DMS153 (cell line): ENCODE measurements at regions not wholly inside any gene's neighbourhood (a gene's known extent, or its start where the extent isn't known, plus 50 kb on each side); places are given as distances from the start of the nearest gene placed in this dataset.

Experiments
- DNase-seq: peaks from one replicate; lab custom pipeline; 2025; lab: John Stamatoyannopoulos, UW

GRCh38 chr22:47484960-47485569 is 722.6 kb downstream of the TBC1D22A start:
- DNase-seq: no peak

- no peak for DNase-seq
Observed at GRCh38 chr22:47476231-47476630, 713.8 kb downstream of the TBC1D22A start.

- no peak for DNase-seq
Observed at GRCh38 chr22:47474895-47475294, 712.4 kb downstream of the TBC1D22A start.

- DNase-seq: no peak
Observed at GRCh38 chr22:47474464-47474863, 712.0 kb downstream of the TBC1D22A start.

- no peak for DNase-seq
Observed at GRCh38 chr22:47472636-47473035, 710.2 kb downstream of the TBC1D22A start.

GRCh38 chr22:47471406-47471805 is 709.0 kb downstream of the TBC1D22A start:
- DNase-seq: no peak

- DNase-seq: no peak
Observed at GRCh38 chr22:47465809-47466208, 703.4 kb downstream of the TBC1D22A start.

GRCh38 chr22:47465222-47465621 is 702.8 kb downstream of the TBC1D22A start:
- DNase-seq: no peak

GRCh38 chr22:47463220-47463619 is 700.8 kb downstream of the TBC1D22A start:
- DNase-seq: no peak

GRCh38 chr22:47460861-47461260 is 698.4 kb downstream of the TBC1D22A start:
- DNase-seq: peak; percentile 53

- DNase-seq: no peak
Observed at GRCh38 chr22:47460176-47460575, 697.7 kb downstream of the TBC1D22A start.

GRCh38 chr22:47458348-47458747 is 695.9 kb downstream of the TBC1D22A start:
- DNase-seq: no peak

GRCh38 chr22:47457509-47458300 is 695.3 kb downstream of the TBC1D22A start:
- DNase-seq: no peak

- DNase-seq: no peak
Observed at GRCh38 chr22:47457021-47457420, 694.6 kb downstream of the TBC1D22A start.

- no peak for DNase-seq
Observed at GRCh38 chr22:47456031-47456430, 693.6 kb downstream of the TBC1D22A start.

GRCh38 chr22:47453049-47453448 is 690.6 kb downstream of the TBC1D22A start:
- no peak for DNase-seq

GRCh38 chr22:47452184-47452583 is 689.7 kb downstream of the TBC1D22A start:
- no peak for DNase-seq

- DNase-seq: no peak
Observed at GRCh38 chr22:47450876-47451475, 688.5 kb downstream of the TBC1D22A start.

GRCh38 chr22:47449508-47450270 is 687.2 kb downstream of the TBC1D22A start:
- no peak for DNase-seq

- no peak for DNase-seq
Observed at GRCh38 chr22:47448231-47449223, 686.1 kb downstream of the TBC1D22A start.
